DMS53 treated with DMSO at 0.1 percent for 48 hours (cell line): ENCODE measurements at regions not wholly inside any gene's neighbourhood (a gene's known extent, or its start where the extent isn't known, plus 50 kb on each side); places are given as distances from the start of the nearest gene placed in this dataset.
"Not testable (repeated sequence)": the region's sequence is repeated elsewhere in the genome, so short reads cannot be mapped to it uniquely, and the experiment has no call there.

Experiments
- DNase-seq: peaks from one replicate; lab custom pipeline; 2025; ENCODE audit not compliant: unreplicated experiment; lab: John Stamatoyannopoulos, UW

GRCh38 chr12:13570005-13570694 lies 373.6 kb downstream of the EMP1 start:
- DNase-seq: no peak

GRCh38 chr12:13566292-13566691 lies 369.8 kb downstream of the EMP1 start:
- DNase-seq: no peak

- DNase-seq: no peak
These were observed 367.8 kb downstream of the EMP1 start for GRCh38 chr12:13564266-13564810.

- DNase-seq: no peak
These were observed 367.2 kb downstream of the EMP1 start for GRCh38 chr12:13563743-13564125.

GRCh38 chr12:13562915-13563742 lies 366.6 kb downstream of the EMP1 start:
- DNase-seq: no peak

- DNase-seq: no peak
These were observed 365.4 kb downstream of the EMP1 start for GRCh38 chr12:13561923-13562322.

- DNase-seq: no peak
These were observed 362.9 kb downstream of the EMP1 start for GRCh38 chr12:13559318-13559978.

- DNase-seq: no peak
These were observed 356.3 kb downstream of the EMP1 start for GRCh38 chr12:13552830-13553229.

GRCh38 chr12:13547283-13547682 lies 350.8 kb downstream of the EMP1 start:
- no peak for DNase-seq

GRCh38 chr12:13546231-13546630 lies 349.7 kb downstream of the EMP1 start:
- DNase-seq: no peak

- no peak for DNase-seq
These were observed 342.5 kb downstream of the EMP1 start for GRCh38 chr12:13539051-13539450.

GRCh38 chr12:13538136-13538535 lies 341.6 kb downstream of the EMP1 start:
- DNase-seq: no peak

GRCh38 chr12:13537623-13538022 lies 341.1 kb downstream of the EMP1 start:
- DNase-seq: no peak

- DNase-seq: no peak
These were observed 339.8 kb downstream of the EMP1 start for GRCh38 chr12:13536219-13536910.

GRCh38 chr12:13534645-13535398 lies 338.3 kb downstream of the EMP1 start:
- peak; percentile 72 for DNase-seq

- DNase-seq: no peak
These were observed 337.7 kb downstream of the EMP1 start for GRCh38 chr12:13534242-13534641.

GRCh38 chr12:13530966-13531365 lies 334.4 kb downstream of the EMP1 start:
- no peak for DNase-seq

- DNase-seq: not testable (repeated sequence)
These were observed 329.8 kb downstream of the EMP1 start for GRCh38 chr12:13526185-13526921.

GRCh38 chr12:13523536-13524307 lies 327.2 kb downstream of the EMP1 start:
- no peak for DNase-seq
